Stimulated activated effector memory CD8-positive, alpha-beta T cell treated with anti-CD3 and anti-CD28 coated beads, Interleukin-12 subunit alpha, Interleukin-12 subunit beta, amount 100 ng/mL, for 72 hours (primary cell): ENCODE measurements at regions not wholly inside any gene's neighbourhood (a gene's known extent, or its start where the extent isn't known, plus 50 kb on each side); places are given as distances from the start of the nearest gene placed in this dataset.

Source experiments
- ATAC-seq: fragments of 150-1000 bp; cut with Tn5 transposase; 2 replicates; pipeline ENCODE4 v1.10.0; 2021
- DNase-seq, 2 donors: peaks; one replicate each; pipeline ENCODE4 v3.0.0; 2021 to 2022; ENCODE audit warnings: low spot score in 2 of 2
- H3K27ac Mint-ChIP-seq: one replicate; pipeline ENCODE4 v1.8.0; 2022; ENCODE audit warnings: mild to moderate bottlenecking, mixed read lengths
- H3K36me3 Mint-ChIP-seq: one replicate; pipeline ENCODE4 v1.8.0; 2022; ENCODE audit warnings: mild to moderate bottlenecking, mixed read lengths
- H3K4me1 Mint-ChIP-seq: one replicate; pipeline ENCODE4 v1.8.0; 2022; ENCODE audit warnings: mixed read lengths
- H3K4me3 Mint-ChIP-seq: one replicate; pipeline ENCODE4 v1.8.0; 2022; ENCODE audit warnings: mild to moderate bottlenecking, mixed read lengths
- H3K9me3 Mint-ChIP-seq: one replicate; pipeline ENCODE4 v1.8.0; 2022; ENCODE audit warnings: mixed read lengths

DNA sequence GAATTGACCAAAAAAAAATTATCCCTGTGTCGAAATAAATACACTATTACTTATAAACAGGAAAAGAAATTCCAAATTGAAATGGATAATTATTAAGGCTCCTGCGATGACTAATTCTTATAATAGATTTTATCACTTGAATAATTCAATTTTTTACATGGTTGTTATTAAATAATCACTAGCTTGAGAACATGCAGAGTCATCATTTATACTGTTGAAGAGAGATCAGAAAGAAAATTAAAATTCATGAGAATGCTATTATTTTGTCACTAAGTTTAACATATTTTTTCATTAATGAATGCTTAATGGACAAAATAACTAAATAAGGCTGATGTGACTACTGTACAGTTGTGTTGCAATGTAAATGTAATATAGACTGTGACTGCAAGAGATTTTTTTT, 1011.3 kb upstream of the C9orf72 start:
- Mint-ChIP-seq H3K27ac (no peak overlapping the region), H3K4me1 (no peaks in the 10 kb centered on the region), H3K36me3 (no peaks in the 10 kb centered on the region), H3K4me3 (no peak overlapping the region), H3K9me3 (peaks cover 5% of the 10 kb centered on the region)
- ATAC-seq = no peak
- no peak for DNase-seq

DNA sequence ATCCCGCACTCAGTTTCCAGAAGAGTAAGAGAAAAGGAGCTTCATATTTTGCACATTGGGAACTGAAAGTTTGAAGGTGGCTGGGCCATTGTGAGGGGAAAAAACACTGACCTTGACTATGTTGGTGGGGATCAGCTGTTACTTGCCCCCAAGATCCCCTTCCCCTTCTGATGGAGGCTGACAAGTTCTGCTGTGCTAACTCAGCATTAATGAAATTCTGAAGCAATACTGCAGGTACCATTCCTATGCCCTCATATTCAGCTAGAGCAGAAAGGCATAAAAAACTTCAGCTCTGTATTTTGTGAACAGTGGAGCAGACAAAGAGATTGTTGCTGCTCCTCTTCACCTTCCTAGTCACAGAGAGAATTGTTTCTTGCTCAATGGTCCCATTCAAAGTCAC, 1013.8 kb upstream of the C9orf72 start:
- H3K4me3 Mint-ChIP-seq = no peak overlapping the region
- H3K36me3 Mint-ChIP-seq = no peaks in the 10 kb centered on the region
- no peak for ATAC-seq
- H3K27ac Mint-ChIP-seq = no peak overlapping the region
- peaks cover 4% of the 10 kb centered on the region for H3K9me3 Mint-ChIP-seq
- H3K4me1 Mint-ChIP-seq = no peaks in the 10 kb centered on the region
- DNase-seq = no peak

DNA sequence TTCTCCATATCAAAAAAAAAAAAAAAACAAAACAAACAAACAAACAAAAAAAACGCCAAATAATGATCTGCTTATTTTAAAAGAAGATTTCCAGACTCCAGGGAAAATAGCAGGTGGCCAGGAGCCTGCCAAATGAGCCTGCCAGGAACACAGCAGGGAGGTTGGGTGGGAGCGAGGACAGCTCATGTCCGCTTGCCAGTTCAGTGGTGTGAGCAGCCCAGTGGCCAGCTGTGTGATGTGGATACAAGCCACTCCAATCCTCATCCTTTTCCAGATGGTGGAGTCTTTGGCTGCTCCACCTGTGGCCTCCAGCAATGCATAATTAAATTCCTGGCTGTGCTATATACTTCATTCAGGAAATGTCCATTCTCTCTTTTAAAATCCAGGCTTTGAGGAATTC, 1025.1 kb upstream of the C9orf72 start:
- Mint-ChIP-seq H3K4me1 (no peaks in the 10 kb centered on the region), H3K27ac (no peak overlapping the region), H3K4me3 (no peak overlapping the region), H3K36me3 (no peaks in the 10 kb centered on the region), H3K9me3 (peaks cover 2% of the 10 kb centered on the region)
- ATAC-seq = no peak
- no peak for DNase-seq

GRCh38 chr9:28600226-28600625, 1026.9 kb upstream of the C9orf72 start:
- H3K4me3 Mint-ChIP-seq = no peak overlapping the region
- no peaks in the 10 kb centered on the region for H3K4me1 Mint-ChIP-seq
- peaks cover 4% of the 10 kb centered on the region for H3K9me3 Mint-ChIP-seq
- DNase-seq = no peak
- no peak overlapping the region for H3K27ac Mint-ChIP-seq
- no peaks in the 10 kb centered on the region for H3K36me3 Mint-ChIP-seq
- ATAC-seq = no peak

DNA sequence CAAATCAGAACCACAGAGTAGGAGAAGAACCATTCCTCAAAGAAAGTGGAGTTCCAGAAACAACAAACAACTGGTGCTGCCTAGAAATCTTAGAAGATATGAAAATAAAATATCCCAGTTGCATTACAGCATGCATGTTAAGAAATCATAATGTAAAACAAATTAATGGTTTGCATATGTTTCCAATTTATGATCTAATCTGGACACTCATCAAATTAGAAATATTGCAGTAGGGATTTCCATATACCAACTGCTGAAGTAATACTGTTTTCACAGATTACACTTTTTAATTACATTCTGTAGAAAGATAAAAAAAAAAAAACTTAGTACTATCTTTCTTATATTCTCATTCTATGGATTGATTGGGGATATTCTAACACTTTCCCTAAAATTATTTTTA, 1034.6 kb upstream of the C9orf72 start:
- Mint-ChIP-seq H3K9me3 (peaks cover 9% of the 10 kb centered on the region), H3K4me1 (no peaks in the 10 kb centered on the region), H3K36me3 (no peaks in the 10 kb centered on the region), H3K27ac (no peak overlapping the region), H3K4me3 (no peak overlapping the region)
- DNase-seq = no peak
- no peak for ATAC-seq

- no peak overlapping the region for H3K4me3 Mint-ChIP-seq
- no peak for DNase-seq
- peaks cover 9% of the 10 kb centered on the region for H3K9me3 Mint-ChIP-seq
- H3K27ac Mint-ChIP-seq = no peak overlapping the region
- no peaks in the 10 kb centered on the region for H3K36me3 Mint-ChIP-seq
- ATAC-seq = no peak
- H3K4me1 Mint-ChIP-seq = no peaks in the 10 kb centered on the region
These were observed 1037.1 kb upstream of the C9orf72 start for GRCh38 chr9:28610339-28610738.

DNA sequence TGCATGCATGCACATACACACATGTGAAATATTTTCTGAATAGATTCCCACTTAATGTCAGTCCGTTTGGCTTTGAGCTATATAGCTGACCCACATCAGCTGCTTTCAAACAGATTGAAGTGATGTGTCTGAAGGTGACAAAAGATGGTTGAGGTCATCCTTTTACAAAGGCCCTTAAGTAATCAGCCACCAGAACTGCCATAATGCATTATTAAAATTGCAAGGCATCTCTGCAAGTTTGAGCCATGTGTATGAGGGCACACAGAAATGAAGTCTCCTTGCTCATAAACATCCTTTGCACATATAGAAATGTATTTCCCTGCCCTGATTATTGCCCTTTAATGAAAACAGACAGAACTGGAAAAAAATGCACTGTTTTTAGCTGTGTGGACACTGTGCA, 1043.0 kb upstream of the C9orf72 start:
- Mint-ChIP-seq H3K4me1 (no peaks in the 10 kb centered on the region), H3K9me3 (peaks cover 15% of the 10 kb centered on the region), H3K27ac (no peak overlapping the region), H3K4me3 (no peak overlapping the region), H3K36me3 (no peaks in the 10 kb centered on the region)
- ATAC-seq (no peak), DNase-seq (no peak)

- Mint-ChIP-seq H3K4me1 (no peaks in the 10 kb centered on the region), H3K4me3 (no peak overlapping the region), H3K36me3 (no peaks in the 10 kb centered on the region), H3K27ac (no peak overlapping the region), H3K9me3 (peaks cover 18% of the 10 kb centered on the region)
- ATAC-seq (no peak), DNase-seq (no peak)
These were observed 1046.7 kb upstream of the C9orf72 start for GRCh38 chr9:28620011-28620410.

DNA sequence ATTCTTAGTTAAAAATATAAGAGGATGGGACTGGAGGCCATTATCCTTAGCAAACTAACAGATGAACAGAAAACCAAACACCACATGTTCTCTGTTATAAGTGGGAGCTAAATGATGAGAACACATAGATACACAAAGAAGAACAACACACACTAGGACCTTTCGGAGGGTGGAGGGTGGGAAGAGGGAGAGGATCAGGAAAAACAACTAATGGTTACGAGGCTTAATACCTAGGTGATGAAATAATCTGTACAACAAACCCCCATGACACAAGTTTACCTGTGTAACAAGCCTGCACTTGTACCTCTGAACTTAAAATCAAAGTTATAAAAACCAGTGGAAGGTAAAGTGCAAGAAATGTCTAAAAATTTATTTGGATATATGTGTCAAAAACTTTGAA, 1047.4 kb upstream of the C9orf72 start:
- H3K9me3 Mint-ChIP-seq = peaks cover 18% of the 10 kb centered on the region
- H3K4me3 Mint-ChIP-seq = no peak overlapping the region
- ATAC-seq = no peak
- H3K4me1 Mint-ChIP-seq = no peaks in the 10 kb centered on the region
- no peaks in the 10 kb centered on the region for H3K36me3 Mint-ChIP-seq
- H3K27ac Mint-ChIP-seq = no peak overlapping the region
- DNase-seq = no peak

DNA sequence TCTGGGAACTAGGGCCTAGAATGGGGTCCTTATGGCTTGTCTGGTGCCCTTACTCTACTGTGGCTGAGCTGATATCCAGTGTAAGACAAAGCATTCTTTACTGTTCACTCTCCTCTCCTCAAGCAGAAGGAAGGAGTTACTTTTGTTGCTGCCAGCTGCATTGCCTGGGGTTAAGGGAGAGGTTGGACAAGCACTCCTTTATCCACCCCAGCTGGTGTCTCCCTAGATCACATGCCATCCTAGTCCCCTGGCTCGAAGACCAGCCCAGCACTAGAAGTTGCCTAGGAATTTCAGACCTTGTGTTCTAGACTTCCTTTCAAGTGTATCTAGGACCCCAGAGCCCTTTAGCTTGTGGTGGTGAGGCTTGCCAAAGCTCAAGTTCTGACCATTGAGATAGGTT, 1051.5 kb upstream of the C9orf72 start:
- Mint-ChIP-seq H3K9me3 (peaks cover 15% of the 10 kb centered on the region), H3K36me3 (no peaks in the 10 kb centered on the region), H3K4me3 (no peak overlapping the region), H3K4me1 (no peaks in the 10 kb centered on the region), H3K27ac (no peak overlapping the region)
- ATAC-seq (no peak), DNase-seq (no peak)

DNA sequence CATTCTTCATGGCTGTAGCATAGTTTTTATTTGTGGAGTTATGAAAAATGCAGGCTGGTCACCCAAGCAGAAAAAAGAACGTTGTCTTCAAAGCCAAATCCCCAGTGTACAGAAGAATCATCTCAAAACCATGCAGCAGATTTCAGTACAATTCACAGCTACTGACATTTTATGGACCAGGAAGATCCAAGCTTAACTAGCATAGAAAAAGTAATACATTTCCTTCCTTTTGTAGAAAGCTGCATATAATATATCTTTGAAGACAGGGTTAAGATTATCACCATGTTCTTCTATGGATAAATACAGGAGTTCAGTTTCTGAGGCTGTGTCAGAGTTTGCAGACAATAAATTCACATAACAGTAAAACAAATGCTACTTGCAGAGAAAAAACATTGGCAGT, 1054.8 kb upstream of the C9orf72 start:
- H3K36me3 Mint-ChIP-seq = no peaks in the 10 kb centered on the region

GRCh38 chr9:28648723-28649122, 1075.4 kb upstream of the C9orf72 start:
- Mint-ChIP-seq H3K4me1 (no peaks in the 10 kb centered on the region), H3K9me3 (peaks cover 3% of the 10 kb centered on the region), H3K4me3 (no peak overlapping the region), H3K27ac (no peak overlapping the region), H3K36me3 (no peaks in the 10 kb centered on the region)
- DNase-seq (no peak), ATAC-seq (no peak)

More for the DNA sequence above, 1054.8 kb upstream of the C9orf72 start:
- Mint-ChIP-seq H3K4me1 (no peaks in the 10 kb centered on the region), H3K4me3 (no peak overlapping the region), H3K9me3 (peaks cover 13% of the 10 kb centered on the region), H3K27ac (no peak overlapping the region)
- no peak for DNase-seq
- ATAC-seq = no peak

DNA sequence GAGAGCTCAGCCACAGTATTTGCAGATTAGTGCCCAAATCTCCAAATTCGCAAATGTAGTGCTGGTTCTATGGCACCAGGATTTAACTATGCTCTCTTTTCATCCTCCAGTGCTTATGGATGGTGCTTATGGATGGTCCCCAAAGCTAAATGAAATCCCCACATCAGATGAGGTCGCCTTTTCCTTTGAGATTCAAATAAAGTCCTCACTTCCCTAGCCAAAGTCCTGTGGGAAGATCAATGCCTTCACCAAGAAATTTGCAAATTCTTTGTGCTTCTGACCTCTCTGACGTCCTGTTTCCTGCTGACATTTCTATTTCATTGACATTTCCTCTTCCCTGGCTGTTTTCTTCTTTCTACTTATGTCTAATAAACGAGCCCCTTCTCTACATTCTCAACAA, 1077.0 kb upstream of the C9orf72 start:
- DNase-seq (no peak), ATAC-seq (no peak)
- H3K4me3 Mint-ChIP-seq = no peak overlapping the region
- no peaks in the 10 kb centered on the region for H3K36me3 Mint-ChIP-seq
- H3K27ac Mint-ChIP-seq = no peak overlapping the region
- no peaks in the 10 kb centered on the region for H3K4me1 Mint-ChIP-seq
- peaks cover 3% of the 10 kb centered on the region for H3K9me3 Mint-ChIP-seq

DNA sequence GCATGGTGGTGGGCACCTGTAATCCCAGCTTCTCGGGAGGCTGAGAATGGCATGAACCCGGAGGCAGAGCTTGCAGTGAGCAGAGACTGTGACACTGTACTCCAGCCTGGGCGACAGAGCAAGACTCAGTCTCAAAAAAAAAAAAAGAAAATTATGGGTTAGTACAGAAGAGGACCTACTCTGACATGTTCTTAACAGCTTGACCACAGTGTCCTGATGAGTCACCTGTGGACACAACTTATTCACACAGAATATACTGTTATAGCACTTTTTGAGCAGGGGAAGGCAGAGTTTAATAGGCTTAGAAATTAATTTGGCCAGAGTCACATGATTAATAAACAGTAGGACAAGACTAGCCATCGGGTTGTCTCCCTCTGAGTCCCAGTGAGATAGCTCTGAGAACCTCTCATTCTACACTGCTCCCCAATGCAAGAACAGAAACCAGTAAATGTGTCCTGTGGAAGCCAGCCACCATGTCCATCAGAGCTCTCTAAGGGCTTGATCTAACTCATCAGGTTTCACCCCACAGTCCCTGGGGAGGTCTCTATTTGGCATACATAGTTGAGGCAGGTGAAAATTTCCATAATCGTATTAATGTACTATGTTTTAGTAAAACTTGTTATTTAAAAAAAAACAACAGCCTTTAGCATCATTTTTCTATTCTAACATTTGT, 1077.9 kb upstream of the C9orf72 start:
- Mint-ChIP-seq H3K4me3 (no peak overlapping the region), H3K36me3 (no peaks in the 10 kb centered on the region), H3K9me3 (peaks cover 6% of the 10 kb centered on the region), H3K27ac (no peak overlapping the region), H3K4me1 (no peaks in the 10 kb centered on the region)
- no peak for DNase-seq
- ATAC-seq = no peak

- Mint-ChIP-seq H3K4me1 (no peaks in the 10 kb centered on the region), H3K4me3 (no peak overlapping the region), H3K9me3 (peaks cover 15% of the 10 kb centered on the region), H3K36me3 (no peaks in the 10 kb centered on the region), H3K27ac (no peak overlapping the region)
- ATAC-seq (no peak), DNase-seq (no peak)
These were observed 1079.9 kb upstream of the C9orf72 start for GRCh38 chr9:28653216-28653615.

GRCh38 chr9:28656727-28657126, 1083.4 kb upstream of the C9orf72 start:
- ATAC-seq (no peak), DNase-seq (no peak)
- H3K36me3 Mint-ChIP-seq = no peaks in the 10 kb centered on the region
- H3K4me3 Mint-ChIP-seq = no peak overlapping the region
- no peaks in the 10 kb centered on the region for H3K4me1 Mint-ChIP-seq
- no peak overlapping the region for H3K27ac Mint-ChIP-seq
- peaks cover 14% of the 10 kb centered on the region for H3K9me3 Mint-ChIP-seq

- ATAC-seq = no peak
- peaks cover 9% of the 10 kb centered on the region for H3K9me3 Mint-ChIP-seq
- H3K4me3 Mint-ChIP-seq = no peak overlapping the region
- H3K27ac Mint-ChIP-seq = no peak overlapping the region
- H3K36me3 Mint-ChIP-seq = no peaks in the 10 kb centered on the region
- DNase-seq = no peak
- no peaks in the 10 kb centered on the region for H3K4me1 Mint-ChIP-seq
These were observed 1088.6 kb upstream of the C9orf72 start for GRCh38 chr9:28661853-28662252.
